Loucy (cell line): ENCODE measurements at regions not wholly inside any gene's neighbourhood (a gene's known extent, or its start where the extent isn't known, plus 50 kb on each side); places are given as distances from the start of the nearest gene placed in this dataset.

Source experiments
- H2AFZ ChIP-seq: fragments of 200-600 bp; sonication (generic); 2 replicates; pipeline ENCODE4 v1.6.0; 2016; ENCODE audit warnings: antibody characterized with exemption, mild to moderate bottlenecking, low read length, moderate library complexity
- H3F3A ChIP-seq: fragments of 200-600 bp; 2 replicates; pipeline ENCODE4 v1.6.0; 2016; ENCODE audit warnings: antibody characterized with exemption, low read depth, mild to moderate bottlenecking
- H3K27me3 ChIP-seq: fragments of 200-600 bp; sonication (generic); 2 replicates; pipeline ENCODE4 v1.6.1; 2014; ENCODE audit warnings: low read length, mild to moderate bottlenecking; ENCODE audit not compliant: insufficient read depth, poor library complexity, severe bottlenecking
- H3K36me3 ChIP-seq: fragments of 200-600 bp; sonication (generic); 2 replicates; pipeline ENCODE4 v1.6.1; 2016; ENCODE audit warnings: low read length; ENCODE audit not compliant: insufficient read depth
- H3K4me1 ChIP-seq: fragments of 200-600 bp; sonication (generic); 2 replicates; pipeline ENCODE4 v1.5.1; 2014; ENCODE audit warnings: low read length, mild to moderate bottlenecking; ENCODE audit not compliant: insufficient read depth, poor library complexity, severe bottlenecking
- H3K4me2 ChIP-seq: fragments of 200-600 bp; sonication (generic); 2 replicates; pipeline ENCODE4 v1.6.0; 2014; ENCODE audit warnings: antibody characterized with exemption, low read length, low read depth, mild to moderate bottlenecking; ENCODE audit not compliant: poor library complexity, severe bottlenecking
- H3K4me3 ChIP-seq: fragments of 200-600 bp; sonication (generic); 2 replicates; pipeline ENCODE4 v1.5.1; 2014; ENCODE audit warnings: low read length, mild to moderate bottlenecking, mixed read lengths; ENCODE audit not compliant: poor library complexity, severe bottlenecking
- H3K79me2 ChIP-seq: fragments of 200-600 bp; sonication (generic); 2 replicates; pipeline ENCODE4 v1.6.1; 2014; ENCODE audit warnings: low read length; ENCODE audit not compliant: insufficient read depth
- H3K9ac ChIP-seq: fragments of 200-600 bp; sonication (generic); 2 replicates; pipeline ENCODE4 v1.6.0; 2014; ENCODE audit warnings: mild to moderate bottlenecking, low read depth, low read length, moderate library complexity; ENCODE audit not compliant: poor library complexity, severe bottlenecking
- H3K9me2 ChIP-seq: fragments of 200-600 bp; sonication (generic); replicated peaks from 2 replicates; pipeline ENCODE4 v1.6.1; 2016; ENCODE audit warnings: low read depth, low read length, mixed read lengths
- H3K9me3 ChIP-seq: fragments of 200-600 bp; sonication (generic); 2 replicates; pipeline ENCODE4 v1.6.1; 2014; ENCODE audit warnings: mild to moderate bottlenecking, antibody characterized with exemption, low read length, low read depth; ENCODE audit not compliant: insufficient read depth
- H4K20me1 ChIP-seq: fragments of 200-600 bp; sonication (generic); 2 replicates; pipeline ENCODE4 v1.6.0; 2014; ENCODE audit warnings: antibody characterized with exemption, low read length, mild to moderate bottlenecking; ENCODE audit not compliant: insufficient read depth, poor library complexity, severe bottlenecking
- CTCF ChIP-seq: fragments of 200-600 bp; sonication (generic); conservative IDR thresholded peaks from 2 replicates; pipeline ENCODE4 v1.5.1; 2014; ENCODE audit warnings: mild to moderate bottlenecking, antibody characterized with exemption, low read length
- EZH2phosphoT487 ChIP-seq: fragments of 200-600 bp; IDR thresholded peaks from 2 replicates; pipeline ENCODE4 v1.6.1; 2018; ENCODE audit warnings: antibody characterized with exemption, mild to moderate bottlenecking, moderate library complexity, borderline replicate concordance

GRCh38 chr4:180377741-180378140 is 1865.5 kb upstream of the TENM3 start:
- no peaks in the 10 kb centered on the region for H3K9me3 ChIP-seq
- no peaks in the 10 kb centered on the region for H3K27me3 ChIP-seq
- H2AFZ ChIP-seq, result no peak overlapping the region
- no peaks in the 10 kb centered on the region for H4K20me1 ChIP-seq
- no peak for TF ChIP-seq EZH2phosphoT487
- TF ChIP-seq CTCF, result no peak
- no peak overlapping the region for H3K9ac ChIP-seq
- no peaks in the 10 kb centered on the region for H3K79me2 ChIP-seq
- H3K36me3 ChIP-seq, result no peaks in the 10 kb centered on the region
- no peaks in the 10 kb centered on the region for H3K4me1 ChIP-seq
- no peaks in the 10 kb centered on the region for H3F3A ChIP-seq
- no peak overlapping the region for H3K4me2 ChIP-seq
- no peak overlapping the region for H3K4me3 ChIP-seq
- no peaks in the 10 kb centered on the region for H3K9me2 ChIP-seq

DNA sequence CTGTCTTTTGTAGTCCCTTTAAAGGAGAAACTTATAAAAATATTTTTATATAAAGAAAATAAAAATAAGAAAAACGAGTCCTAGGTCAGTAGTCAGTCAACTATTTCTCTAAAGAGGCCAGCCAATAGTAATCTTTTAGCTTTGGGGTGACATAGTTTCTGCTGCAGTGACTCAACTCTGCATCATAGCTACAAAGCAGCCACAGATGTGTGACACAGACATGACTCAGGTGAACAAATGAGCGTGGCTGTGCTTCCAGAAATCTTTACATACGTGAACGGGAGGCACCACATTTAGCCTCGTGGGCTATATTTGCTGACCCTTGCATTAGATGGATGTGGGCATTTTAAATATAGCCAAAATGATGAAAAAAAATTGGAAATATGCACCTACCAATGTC is 1862.5 kb upstream of the TENM3 start:
- Histone ChIP-seq H3F3A (no peaks in the 10 kb centered on the region), H3K79me2 (no peaks in the 10 kb centered on the region), H2AFZ (no peak overlapping the region), H4K20me1 (no peaks in the 10 kb centered on the region), H3K27me3 (no peaks in the 10 kb centered on the region), H3K4me2 (no peak overlapping the region), H3K9me2 (no peaks in the 10 kb centered on the region), H3K4me3 (no peak overlapping the region), H3K9me3 (no peaks in the 10 kb centered on the region), H3K9ac (no peak overlapping the region), H3K4me1 (no peaks in the 10 kb centered on the region), H3K36me3 (no peaks in the 10 kb centered on the region)
- TF ChIP-seq CTCF (no peak), EZH2phosphoT487 (no peak)

- Histone ChIP-seq H3K9me2 (no peaks in the 10 kb centered on the region), H4K20me1 (no peaks in the 10 kb centered on the region), H3F3A (peaks cover 6% of the 10 kb centered on the region; the same call in 1 of the 2 replicates), H2AFZ (no peak overlapping the region), H3K9ac (no peak overlapping the region), H3K36me3 (no peaks in the 10 kb centered on the region), H3K4me1 (peaks cover 8% of the 10 kb centered on the region), H3K4me3 (no peak overlapping the region), H3K4me2 (no peak overlapping the region), H3K79me2 (no peaks in the 10 kb centered on the region), H3K9me3 (no peaks in the 10 kb centered on the region), H3K27me3 (no peaks in the 10 kb centered on the region)
- TF ChIP-seq CTCF (no peak), EZH2phosphoT487 (no peak)
Measured at GRCh38 chr4:180391613-180392012, 1851.6 kb upstream of the TENM3 start.
